GM12878 (cell line): ENCODE measurements at regions not wholly inside any gene's neighbourhood (a gene's known extent, or its start where the extent isn't known, plus 50 kb on each side); places are given as distances from the start of the nearest gene placed in this dataset.

Experiments used
- ATAC-seq: fragments of 200-7000 bp; cut with Tn5 transposase; 3 replicates; pipeline ENCODE4 v1.9.1; 2020; ENCODE audit warnings: mild to moderate bottlenecking, moderate library complexity
- BruUV-seq: library from RNA; stranded (reverse); fragments of 400-500 nt; replicated peaks from 2 replicates; lab custom pipeline; 2021; lab: Mats Ljungman, UMichigan
- CTCF ChIA-PET: fragments of 300-600 bp; sonication (Branson Sonifier 250); formaldehyde crosslinking; extraction: SDS; loops from one replicate; lab custom pipeline; 2021; ENCODE audit warnings: inconsistent platforms; lab: Yijun Ruan, JAX
- POLR2A ChIA-PET: fragments of 350-600 bp; formaldehyde crosslinking; extraction: SDS; loops from one replicate; lab custom pipeline; 2021; ENCODE audit warnings: inconsistent platforms; lab: Charles Lee
- RAD21 ChIA-PET: fragments of 300-600 bp; sonication (Branson Sonifier 250); formaldehyde crosslinking; loops from one replicate; lab custom pipeline; 2023; ENCODE audit warnings: antibody characterized with exemption; ENCODE audit not compliant: unreplicated experiment; lab: Charles Lee
- SMC1A ChIA-PET: fragments of 300-600 bp; sonication (Branson Sonifier 250); formaldehyde crosslinking; loops from one replicate; lab custom pipeline; 2023; ENCODE audit not compliant: unreplicated experiment, uncharacterized antibody; lab: Charles Lee
- DNase-seq: peaks from one replicate; pipeline ENCODE4 v3.0.0-alpha.2; 2011; ENCODE audit warnings: low read depth, low spot score
- FAIRE-seq: peaks from 3 replicates; lab custom pipeline; 2011; peaks lifted over from hg19 to GRCh38; lab: Jason Lieb, UNC
- H2AFZ ChIP-seq: 2 replicates; pipeline ENCODE4 v1.6.0; 2011; ENCODE audit warnings: low read depth, low read length, control low read depth; ENCODE audit not compliant: control insufficient read depth
- H3K27ac ChIP-seq: 2 replicates; pipeline ENCODE4 v1.5.1; 2011; ENCODE audit warnings: control low read depth; ENCODE audit not compliant: control insufficient read depth, insufficient read depth
- H3K27me3 ChIP-seq, 2 experiments: replicated peaks in 1 of 2; 2 replicates each; pipeline versions ENCODE4 v1.6.0 to v1.6.1; 2011; ENCODE audit warnings: low read length in 1 of 2; ENCODE audit not compliant: control insufficient read depth in 2 of 2, insufficient read depth in 2 of 2
- H3K36me3 ChIP-seq, 2 experiments: 2 replicates each; pipeline ENCODE4 v1.5.1; 2011; ENCODE audit warnings: low read length in 1 of 2; ENCODE audit not compliant: control insufficient read depth in 2 of 2, insufficient read depth in 2 of 2
- H3K4me1 ChIP-seq: 2 replicates; pipeline ENCODE4 v1.6.1; 2011; ENCODE audit warnings: mild to moderate bottlenecking, low read length, moderate library complexity, mixed read lengths; ENCODE audit not compliant: control insufficient read depth, insufficient read depth
- H3K4me2 ChIP-seq: 2 replicates; pipeline ENCODE4 v1.6.0; 2011; ENCODE audit warnings: control low read depth; ENCODE audit not compliant: control insufficient read depth, insufficient read depth
- H3K4me3 ChIP-seq: fragments of 200-600 bp; sonication (generic); 2 replicates; pipeline ENCODE4 v1.5.1; 2016
- H3K79me2 ChIP-seq: 2 replicates; pipeline ENCODE4 v1.6.0; 2011; ENCODE audit warnings: low read length; ENCODE audit not compliant: control insufficient read depth, insufficient read depth
- H3K9ac ChIP-seq: 2 replicates; pipeline ENCODE4 v1.8.0; 2011; ENCODE audit warnings: low read length, control low read depth, mixed read lengths; ENCODE audit not compliant: control insufficient read depth, insufficient read depth
- H3K9me3 ChIP-seq: replicated peaks from 3 replicates; pipeline ENCODE4 v1.5.1; 2011; ENCODE audit warnings: mild to moderate bottlenecking, low read length; ENCODE audit not compliant: control insufficient read depth, insufficient read depth
- H4K20me1 ChIP-seq: 2 replicates; pipeline ENCODE4 v1.6.0; 2011; ENCODE audit not compliant: control insufficient read depth, insufficient read depth
- BHLHE40 ChIP-seq, 2 experiments: fragments of 450-650 bp in 1 of 2; IDR thresholded peaks; 2 replicates each; pipeline ENCODE4 v1.6.1; 2011 to 2017; ENCODE audit warnings: low read depth in 2 of 2, borderline replicate concordance in 1 of 2, improper control_type of control experiment in 1 of 2, low read length in 1 of 2, mild to moderate bottlenecking in 1 of 2
- CREM ChIP-seq: IDR thresholded peaks from 2 replicates; pipeline ENCODE4 v1.6.1; 2014; ENCODE audit warnings: antibody characterized with exemption, low read depth
- MXI1 ChIP-seq: fragments of 150-350 bp; IDR thresholded peaks from 2 replicates; pipeline ENCODE4 v1.6.1; 2011; ENCODE audit warnings: low read depth, mild to moderate bottlenecking, inconsistent platforms, low read length, improper control_type of control experiment
- SREBF2 ChIP-seq: IDR thresholded peaks from 2 replicates; pipeline ENCODE4 v1.6.1; 2012; ENCODE audit warnings: mild to moderate bottlenecking, low read length
- WGBS: methylation state at CpG from one replicate; pipeline ENCODE4 v1.1.6; 2016; ENCODE audit warnings: low lambda C conversion rate; ENCODE audit not compliant: insufficient replicate concordance, insufficient coverage; ENCODE audit errors: missing lambda C conversion rate; 5-methylcytosine and 5-hydroxymethylcytosine counted together
- in situ Hi-C: fragments of 300-500 bp; cut with MboI; formaldehyde crosslinking; loops from 9 replicates; pipeline ENCODE4 v1.14.3; 2018; ENCODE audit warnings: mixed read lengths
- intact Hi-C: fragments of 100-400 bp; cut with micrococcal nuclease; formaldehyde crosslinking; loops from one replicate; pipeline ENCODE4 v1.14.2; 2022; ENCODE audit not compliant: unreplicated experiment

DNA sequence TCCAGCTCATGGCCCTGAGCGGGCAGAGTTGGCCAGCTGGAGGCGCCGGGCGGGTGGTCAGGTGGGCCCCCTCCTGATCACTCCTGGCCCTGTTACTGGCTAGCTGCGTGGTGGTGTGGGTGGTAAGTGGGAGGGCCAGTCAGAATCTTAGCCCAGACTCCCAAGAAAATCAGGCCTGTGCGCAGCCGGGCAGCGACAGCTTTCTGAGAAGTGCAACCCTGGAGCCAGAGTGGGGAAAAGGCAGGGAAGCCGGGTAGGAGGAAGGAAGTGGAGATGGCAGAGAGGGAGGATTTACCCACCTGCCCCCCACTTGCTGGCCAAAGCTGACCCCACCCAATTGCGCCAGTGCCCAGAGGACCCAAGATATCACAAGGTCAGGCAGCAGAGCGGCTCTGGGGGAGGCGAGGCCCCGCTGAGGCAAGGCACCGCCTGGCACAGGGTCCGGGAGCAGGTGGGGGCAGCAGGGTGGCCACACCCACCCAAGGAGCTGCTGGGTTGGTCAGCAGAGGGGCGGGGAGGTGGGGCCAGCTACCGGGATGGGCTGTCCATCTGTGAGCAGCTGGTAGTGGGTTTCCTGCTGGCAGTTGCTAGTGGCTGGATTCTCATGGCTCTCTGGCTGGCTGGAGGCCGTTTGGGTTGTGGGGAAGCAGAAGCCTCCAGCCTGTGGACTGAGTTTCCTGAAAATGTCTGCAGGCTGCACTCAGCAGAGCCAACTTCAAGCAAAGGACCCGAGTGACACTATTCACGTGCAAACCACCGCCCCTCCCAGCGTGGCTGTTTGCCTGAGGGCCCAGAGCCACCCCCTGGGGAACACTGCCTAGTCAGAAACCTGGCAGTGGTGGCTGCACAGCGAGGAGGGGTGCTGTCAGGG is 196.4 kb downstream of the IGLL1 start:
- ChIA-PET RAD21 (interaction anchor here (1.4 to 1.5 kb wide), 2 partner anchors 70 to 424 kb away, joined by 4 to 7 read pairs; no protein-coding TSS in a partner anchor), CTCF (interaction anchor here (1.1 to 1.6 kb wide), 3 partner anchors 23 to 424 kb away, joined by 3 to 5 read pairs (median 3); no protein-coding TSS in a partner anchor)
- FAIRE-seq (no peak), DNase-seq (no peak), ATAC-seq (no peak)
- in situ Hi-C loops, result loop anchor here (10.0 to 25.0 kb wide), 2 partner anchors 419 to 571 kb away; no protein-coding TSS in a partner anchor
- H3K4me2 ChIP-seq, result no peak overlapping the region
- H3K9me3 ChIP-seq, result no peaks in the 10 kb centered on the region
- no peak overlapping the region for H3K4me3 ChIP-seq
- WGBS, result 25% methylated on average over 23 of the region's 23 CpGs
- TF ChIP-seq MXI1 (no peak), CREM (no peak), BHLHE40 (IDR thresholded peaks at IDR 0.05; ENCODE audit: borderline replicate concordance in 1 of 2, low read depth in 2 of 2, low read length in 1 of 2) (peak in 1 of 2 experiments; percentile 24; a peak in 1 of 4 replicates), SREBF2 (no peak)
- TF ChIP-seq, all 136 proteins: peak for 1
- Histone ChIP-seq H3K79me2 (no peaks in the 10 kb centered on the region), H3K27ac (no peak overlapping the region), H2AFZ (no peak overlapping the region), H3K9ac (no peak overlapping the region), H4K20me1 (no peaks in the 10 kb centered on the region), H3K27me3 (no peaks in the 10 kb centered on the region), H3K36me3 (no peaks in the 10 kb centered on the region), H3K4me1 (no peaks in the 10 kb centered on the region)
- intact Hi-C loops, result no loop called here
- ChIA-PET SMC1A (no interaction called here), POLR2A (no interaction called here)
- BruUV-seq, result no TSS peak
